Gastrocnemius medialis (tissue), 4 donors: ENCODE measurements at regions not wholly inside any gene's neighbourhood (a gene's known extent, or its start where the extent isn't known, plus 50 kb on each side); places are given as distances from the start of the nearest gene placed in this dataset.

Source experiments
- POLR2A ChIP-seq, 2 donors: fragments of 450-650 bp; IDR thresholded peaks; one replicate each; pipeline ENCODE4 v1.6.1; 2017; ENCODE audit warnings: antibody characterized with exemption in 2 of 2, mild to moderate bottlenecking in 2 of 2, moderate library complexity in 2 of 2
- TF ChIP-seq, protein P1 (sequence below), 5 experiments: fragments of 450-650 bp in 3 of 5; fragments of 200-600 bp in 2 of 5; sonication (generic) in 2 of 5; IDR thresholded peaks in 4 of 5; conservative IDR thresholded peaks in 1 of 5; 1 replicate in 4 of 5; 2 replicates in 1 of 5; pipeline ENCODE4 v1.5.1; 2016 to 2019; ENCODE audit warnings: antibody characterized with exemption in 5 of 5, mild to moderate bottlenecking in 3 of 5, moderate library complexity in 3 of 5

DNA sequence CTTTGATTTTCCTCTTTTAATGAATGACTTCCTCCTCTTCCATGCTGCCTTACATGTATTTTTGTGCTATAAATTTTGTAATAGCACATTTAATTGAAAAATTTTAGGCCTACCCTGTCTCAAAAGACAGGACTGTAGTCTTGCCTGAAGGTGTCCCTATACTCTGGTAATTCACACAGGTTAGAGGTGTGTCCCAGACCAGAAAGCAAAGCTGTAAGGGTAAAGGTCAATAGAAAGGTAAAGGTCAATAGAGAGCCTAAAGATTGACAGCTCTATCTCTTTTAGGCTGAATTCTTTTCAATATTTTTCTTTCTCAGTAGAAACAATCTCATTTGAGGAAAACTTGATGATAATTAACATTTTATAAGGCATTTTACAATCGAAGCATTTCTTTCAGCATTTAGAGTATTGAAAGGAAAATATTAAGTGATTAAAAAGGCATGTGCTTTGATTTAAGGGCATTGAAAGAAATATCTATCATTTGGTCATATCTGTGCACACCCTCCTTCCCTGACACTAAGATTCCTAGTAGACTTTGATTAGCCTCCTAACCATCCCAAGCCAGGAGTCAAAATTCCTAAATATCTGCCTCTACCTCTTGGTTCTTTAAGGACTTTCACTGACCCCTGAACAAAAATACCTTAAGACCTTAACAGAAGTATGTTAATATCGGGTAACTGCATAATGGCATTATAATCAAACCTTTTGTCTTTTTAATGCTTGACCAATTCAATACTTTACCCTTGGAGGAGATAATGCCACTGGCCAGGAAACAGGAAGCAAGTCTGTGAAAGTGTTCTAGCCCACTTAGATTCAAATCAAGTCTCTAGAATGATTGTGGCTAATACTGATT lies 161.8 kb upstream of the DTNA start:
- TF ChIP-seq, protein P1, sequence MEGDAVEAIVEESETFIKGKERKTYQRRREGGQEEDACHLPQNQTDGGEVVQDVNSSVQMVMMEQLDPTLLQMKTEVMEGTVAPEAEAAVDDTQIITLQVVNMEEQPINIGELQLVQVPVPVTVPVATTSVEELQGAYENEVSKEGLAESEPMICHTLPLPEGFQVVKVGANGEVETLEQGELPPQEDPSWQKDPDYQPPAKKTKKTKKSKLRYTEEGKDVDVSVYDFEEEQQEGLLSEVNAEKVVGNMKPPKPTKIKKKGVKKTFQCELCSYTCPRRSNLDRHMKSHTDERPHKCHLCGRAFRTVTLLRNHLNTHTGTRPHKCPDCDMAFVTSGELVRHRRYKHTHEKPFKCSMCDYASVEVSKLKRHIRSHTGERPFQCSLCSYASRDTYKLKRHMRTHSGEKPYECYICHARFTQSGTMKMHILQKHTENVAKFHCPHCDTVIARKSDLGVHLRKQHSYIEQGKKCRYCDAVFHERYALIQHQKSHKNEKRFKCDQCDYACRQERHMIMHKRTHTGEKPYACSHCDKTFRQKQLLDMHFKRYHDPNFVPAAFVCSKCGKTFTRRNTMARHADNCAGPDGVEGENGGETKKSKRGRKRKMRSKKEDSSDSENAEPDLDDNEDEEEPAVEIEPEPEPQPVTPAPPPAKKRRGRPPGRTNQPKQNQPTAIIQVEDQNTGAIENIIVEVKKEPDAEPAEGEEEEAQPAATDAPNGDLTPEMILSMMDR (IDR thresholded peaks at IDR 0.05 in 4 of 5, conservative IDR thresholded peaks at IDR 0.05 in 1 of 5), result no peak
- TF ChIP-seq POLR2A (IDR thresholded peaks at IDR 0.05), result no peak
